IMR-90 (cell line): ENCODE measurements at regions not wholly inside any gene's neighbourhood (a gene's known extent, or its start where the extent isn't known, plus 50 kb on each side); places are given as distances from the start of the nearest gene placed in this dataset.

Experiments used
- ATAC-seq: fragments of 200-7000 bp; cut with Tn5 transposase; 2 replicates; pipeline ENCODE4 v1.9.1; 2020; ENCODE audit warnings: low read depth, mild to moderate bottlenecking, moderate library complexity
- BruUV-seq: library from RNA; stranded (reverse); fragments of 400-500 nt; replicated peaks from 2 replicates; lab custom pipeline; 2021; lab: Mats Ljungman, UMichigan
- CTCF ChIA-PET: fragments of 300-600 bp; formaldehyde crosslinking; extraction: SDS; loops from one replicate; lab custom pipeline; 2021; ENCODE audit warnings: antibody characterized with exemption; lab: Yijun Ruan, JAX
- POLR2A ChIA-PET: fragments of 300-600 bp; sonication (Branson Sonifier 250); formaldehyde crosslinking; loops from one replicate; lab custom pipeline; 2022; ENCODE audit warnings: antibody characterized with exemption; ENCODE audit not compliant: unreplicated experiment; lab: Charles Lee
- DNase-seq: peaks from one replicate; pipeline ENCODE4 v3.0.0; 2013
- H2AFZ ChIP-seq: replicated peaks from 2 replicates; pipeline ENCODE3; 2013; ENCODE audit warnings: low read length, mild to moderate bottlenecking; ENCODE audit not compliant: poor library complexity
- H2AK5ac ChIP-seq: 2 replicates; pipeline ENCODE4 v1.6.1; 2013; ENCODE audit warnings: low read depth, low read length, inconsistent platforms
- H2AK9ac ChIP-seq: replicated peaks from 2 replicates; pipeline ENCODE3; 2013; ENCODE audit warnings: mild to moderate bottlenecking, low read depth, low read length, moderate library complexity; ENCODE audit not compliant: poor library complexity
- H2BK120ac ChIP-seq: 2 replicates; pipeline ENCODE4 v1.6.1; 2013; ENCODE audit warnings: low read depth, low read length, inconsistent platforms
- H2BK15ac ChIP-seq: 3 replicates; pipeline ENCODE4 v1.6.1; 2013; ENCODE audit warnings: low read depth, low read length, inconsistent platforms
- H2BK20ac ChIP-seq: 2 replicates; pipeline ENCODE4 v1.6.1; 2013; ENCODE audit warnings: low read depth, mild to moderate bottlenecking, inconsistent platforms, low read length, moderate library complexity
- H2BK5ac ChIP-seq: 2 replicates; pipeline ENCODE4 v1.6.1; 2013; ENCODE audit warnings: mild to moderate bottlenecking, low read depth, low read length, inconsistent platforms; ENCODE audit not compliant: poor library complexity, severe bottlenecking
- H3K14ac ChIP-seq: replicated peaks from 2 replicates; pipeline ENCODE4 v1.6.1; 2013; ENCODE audit warnings: low read depth, low read length, inconsistent platforms
- H3K18ac ChIP-seq: 2 replicates; pipeline ENCODE4 v1.6.1; 2013; ENCODE audit warnings: low read depth, low read length, control low read depth
- H3K23ac ChIP-seq: 2 replicates; pipeline ENCODE4 v1.6.1; 2013; ENCODE audit warnings: low read depth, low read length, inconsistent platforms
- H3K27ac ChIP-seq: 2 replicates; pipeline ENCODE4 v1.5.1; 2013; ENCODE audit warnings: mild to moderate bottlenecking, control low read depth, low read length; ENCODE audit not compliant: insufficient read depth
- H3K27me3 ChIP-seq: 2 replicates; pipeline ENCODE4 v1.6.1; 2013; ENCODE audit warnings: low read length; ENCODE audit not compliant: control insufficient read depth, insufficient read depth
- H3K36me3 ChIP-seq: 2 replicates; pipeline ENCODE4 v1.6.1; 2013; ENCODE audit warnings: low read length, mixed read lengths; ENCODE audit not compliant: control insufficient read depth, insufficient read depth
- H3K4ac ChIP-seq: 2 replicates; pipeline ENCODE4 v1.6.1; 2013; ENCODE audit warnings: low read depth, low read length, inconsistent platforms
- H3K4me1 ChIP-seq: 2 replicates; pipeline ENCODE4 v1.6.1; 2013; ENCODE audit warnings: low read length, mixed read lengths; ENCODE audit not compliant: control insufficient read depth, insufficient read depth
- H3K4me2 ChIP-seq: 2 replicates; pipeline ENCODE4 v1.6.1; 2013; ENCODE audit warnings: low read depth, mild to moderate bottlenecking, control low read depth, low read length, moderate library complexity
- H3K4me3 ChIP-seq: 2 replicates; pipeline ENCODE4 v1.5.1; 2013; ENCODE audit warnings: low read depth, mild to moderate bottlenecking, control low read depth, low read length, moderate library complexity; ENCODE audit not compliant: insufficient read depth
- H3K56ac ChIP-seq: 2 replicates; pipeline ENCODE4 v1.6.1; 2013; ENCODE audit warnings: low read length, inconsistent platforms; ENCODE audit not compliant: insufficient read depth; ENCODE audit errors: extremely low read depth
- H3K79me1 ChIP-seq, 2 experiments: 2 replicates each; pipeline ENCODE4 v1.6.1; 2013; ENCODE audit warnings: low read length in 2 of 2, inconsistent platforms in 1 of 2, low read depth in 1 of 2
- H3K9ac ChIP-seq: 2 replicates; pipeline ENCODE4 v1.6.1; 2013; ENCODE audit warnings: low read depth, low read length, control low read depth
- H3K9me1 ChIP-seq: 2 replicates; pipeline ENCODE4 v1.6.1; 2013; ENCODE audit warnings: low read length, inconsistent platforms; ENCODE audit not compliant: insufficient read depth
- H3K9me3 ChIP-seq: 2 replicates; pipeline ENCODE4 v1.6.1; 2013; ENCODE audit warnings: low read length; ENCODE audit not compliant: control insufficient read depth, insufficient read depth
- H4K20me1 ChIP-seq: 2 replicates; pipeline ENCODE4 v1.6.1; 2013; ENCODE audit warnings: low read length, inconsistent platforms; ENCODE audit not compliant: insufficient read depth
- H4K5ac ChIP-seq: 2 replicates; pipeline ENCODE4 v1.6.1; 2013; ENCODE audit warnings: mild to moderate bottlenecking, low read depth, low read length, control low read depth
- H4K8ac ChIP-seq, 2 experiments: 2 replicates each; pipeline ENCODE4 v1.6.1; 2013; ENCODE audit warnings: low read depth in 2 of 2, low read length in 2 of 2, control low read depth in 1 of 2, inconsistent platforms in 1 of 2
- H4K91ac ChIP-seq: 2 replicates; pipeline ENCODE4 v1.6.1; 2013; ENCODE audit warnings: low read depth, low read length, inconsistent platforms; ENCODE audit not compliant: insufficient read depth
- CEBPB ChIP-seq: IDR thresholded peaks from 2 replicates; pipeline ENCODE4 v1.6.1; 2012; ENCODE audit warnings: low read depth, low read length, improper control_type of control experiment
- CHD1 ChIP-seq: IDR thresholded peaks from 2 replicates; pipeline ENCODE4 v1.6.1; 2012; ENCODE audit warnings: low read depth, low read length, improper control_type of control experiment
- CTCF ChIP-seq: conservative IDR thresholded peaks from 2 replicates; pipeline ENCODE4 v1.5.1; 2012; ENCODE audit warnings: mild to moderate bottlenecking, low read depth, low read length, improper control_type of control experiment
- ELK1 ChIP-seq: fragments of 150-350 bp; IDR thresholded peaks from 2 replicates; pipeline ENCODE4 v1.6.1; 2016; ENCODE audit warnings: low read depth, mild to moderate bottlenecking, low read length, moderate library complexity, borderline replicate concordance
- FOS ChIP-seq: fragments of 150-350 bp; IDR thresholded peaks from 2 replicates; pipeline ENCODE4 v1.6.1; 2016; ENCODE audit warnings: low read depth, low read length
- MAFK ChIP-seq: IDR thresholded peaks from 2 replicates; pipeline ENCODE4 v1.6.1; 2012; ENCODE audit warnings: low read depth, low read length, improper control_type of control experiment
- MAZ ChIP-seq: IDR thresholded peaks from 2 replicates; pipeline ENCODE4 v1.6.1; 2012; ENCODE audit warnings: low read depth, mild to moderate bottlenecking, low read length, improper control_type of control experiment, moderate library complexity, borderline replicate concordance
- MXI1 ChIP-seq: IDR thresholded peaks from 2 replicates; pipeline ENCODE4 v1.6.1; 2012; ENCODE audit warnings: low read depth, mild to moderate bottlenecking, low read length, moderate library complexity, borderline replicate concordance
- NFE2L2 ChIP-seq: fragments of 150-350 bp; IDR thresholded peaks from 2 replicates; pipeline ENCODE4 v1.6.1; 2016; ENCODE audit warnings: low read depth, mild to moderate bottlenecking, low read length
- RAD21 ChIP-seq: IDR thresholded peaks from 2 replicates; pipeline ENCODE4 v1.6.1; 2012; ENCODE audit warnings: low read length, improper control_type of control experiment
- RCOR1 ChIP-seq: IDR thresholded peaks from 2 replicates; pipeline ENCODE4 v1.6.1; 2012; ENCODE audit warnings: mild to moderate bottlenecking, low read length, improper control_type of control experiment; ENCODE audit not compliant: insufficient replicate concordance
- USF2 ChIP-seq: fragments of 150-350 bp; IDR thresholded peaks from 2 replicates; pipeline ENCODE4 v1.6.1; 2017; ENCODE audit warnings: mild to moderate bottlenecking, antibody characterized with exemption, low read length, low read depth
- WGBS, 2 experiments: methylation state at CpG; one replicate each; pipeline versions ENCODE4 v1.1.5 to v1.1.7; 2013; ENCODE audit warnings: missing lambda C conversion rate in 2 of 2; ENCODE audit not compliant: insufficient read length in 1 of 2; ENCODE audit errors: extremely low coverage in 2 of 2; 5-methylcytosine and 5-hydroxymethylcytosine counted together
- dilution Hi-C: fragments of 300-500 bp; cut with HindIII; formaldehyde crosslinking; loops from one replicate; pipeline ENCODE4 v1.14.3; 2018; ENCODE audit warnings: low sequenced_read_pairs; ENCODE audit not compliant: unreplicated experiment
- in situ Hi-C: fragments of 300-500 bp; cut with MboI; formaldehyde crosslinking; loops from 3 replicates; pipeline ENCODE4 v1.14.3; 2019; ENCODE audit warnings: low sequenced_read_pairs, inconsistent platforms, mixed read lengths
- intact Hi-C: fragments of 100-400 bp; cut with micrococcal nuclease; formaldehyde crosslinking; loops from 2 replicates; pipeline ENCODE4 v1.10.0; 2022

- ChIA-PET CTCF (interaction anchor here (1.3 kb wide), 1 partner anchor 10 kb away, joined by 3 read pairs; no protein-coding TSS in a partner anchor), POLR2A (no interaction called here)
- Histone ChIP-seq H4K91ac (no peak overlapping the region), H3K9ac (no peak overlapping the region), H3K4me2 (no peak overlapping the region), H3K4me1 (peaks cover 20% of the 10 kb centered on the region), H2BK5ac (no peak overlapping the region), H2AFZ (no peak overlapping the region), H3K36me3 (no peaks in the 10 kb centered on the region), H4K20me1 (no peaks in the 10 kb centered on the region), H3K14ac (no peak overlapping the region; the same call in 1 of the 2 replicates), H3K79me1 (no peaks in the 10 kb centered on the region), H3K56ac (no peak overlapping the region), H2AK9ac (no peak overlapping the region), H3K9me1 (peaks cover 5% of the 10 kb centered on the region), H3K23ac (no peak overlapping the region), H3K4ac (no peak overlapping the region), H2BK15ac (0 out of 3 replicates have a peak overlapping the region, but pooled peaks have one; percentile 16), H3K27ac (no peak overlapping the region), H3K4me3 (no peak overlapping the region), H2BK120ac (peak overlapping the region; percentile 45; the same call in 1 of the 2 replicates), H3K9me3 (no peaks in the 10 kb centered on the region), H3K27me3 (no peaks in the 10 kb centered on the region), H4K8ac (no peak overlapping the region), H3K18ac (no peak overlapping the region), H2BK20ac (peak overlapping the region; percentile 36; the same call in 1 of the 2 replicates), H2AK5ac (no peak overlapping the region), H4K5ac (no peak overlapping the region)
- dilution Hi-C loops, result no loop called here
- WGBS, 2 experiments, result no CpG with 5 or more reads among the region's 3 CpGs
- in situ Hi-C loops, result no loop called here
- ATAC-seq (no peak), DNase-seq (no peak)
- no TSS peak for BruUV-seq
- intact Hi-C loops, result no loop called here
- TF ChIP-seq ELK1 (no peak), MAZ (no peak), RAD21 (no peak), CTCF (no peak), CHD1 (no peak), CEBPB (no peak), MAFK (no peak), MXI1 (no peak), USF2 (no peak), FOS (no peak), RCOR1 (no peak), NFE2L2 (no peak)
Measured at GRCh38 chr3:107212618-107213017, 164.6 kb upstream of the CCDC54 start.
